HCT116 (cell line): ENCODE measurements at regions not wholly inside any gene's neighbourhood (a gene's known extent, or its start where the extent isn't known, plus 50 kb on each side); places are given as distances from the start of the nearest gene placed in this dataset.

Experiments
- ATAC-seq: fragments of 200-7000 bp; cut with Tn5 transposase; 2 replicates; pipeline ENCODE4 v1.9.1; 2020; ENCODE audit warnings: mild to moderate bottlenecking, moderate library complexity
- BruUV-seq: library from RNA; stranded (reverse); fragments of 400-500 nt; replicated peaks from 2 replicates; lab custom pipeline; 2021; lab: Mats Ljungman, UMichigan
- CTCF ChIA-PET: fragments of 300-600 bp; sonication (Branson Sonifier 250); formaldehyde crosslinking; loops from one replicate; lab custom pipeline; 2021; ENCODE audit warnings: antibody characterized with exemption; lab: Charles Lee
- POLR2A ChIA-PET: fragments of 300-600, 350-600 bp; sonication (Branson Sonifier 250); formaldehyde crosslinking; loops from one replicate; lab custom pipeline; 2021; ENCODE audit warnings: antibody characterized with exemption; lab: Charles Lee
- RAD21 ChIA-PET, 2 experiments: fragments of 300-600 bp; sonication (Branson Sonifier 250); formaldehyde crosslinking; loops; one replicate each; lab custom pipeline; 2023; ENCODE audit warnings: low total read pairs in 2 of 2; ENCODE audit not compliant: uncharacterized antibody in 2 of 2, unreplicated experiment in 2 of 2, low non-redundant PET in 1 of 2; lab: Charles Lee
- DNase-seq: peaks from one replicate; pipeline ENCODE4 v3.0.0-alpha.2; 2010; ENCODE audit warnings: low read depth, low spot score
- H2AFZ ChIP-seq: fragments of 200-600 bp; shearing (Covaris generic), sonication (generic); 2 replicates; pipeline ENCODE4 v1.6.1; 2017; ENCODE audit warnings: low read depth, mixed run types, mixed read lengths, antibody characterized with exemption, low read length; ENCODE audit not compliant: poor library complexity, severe bottlenecking
- H3K27ac ChIP-seq: 2 replicates; pipeline ENCODE4 v1.5.1; 2012; ENCODE audit warnings: low read depth, low read length
- H3K27me3 ChIP-seq: fragments of 200-600 bp; sonication (generic); 2 replicates; pipeline ENCODE4 v1.6.1; 2016; ENCODE audit warnings: mixed run types, low read length, mixed read lengths; ENCODE audit not compliant: insufficient read depth
- H3K36me3 ChIP-seq, 2 experiments: fragments of 200-500 bp in 1 of 2; fragments of 200-600 bp in 1 of 2; sonication (Bioruptor generic) in 1 of 2; sonication (generic) in 1 of 2; 2 replicates each; pipeline versions ENCODE4 v1.5.1 to v1.6.1; 2014 to 2016; ENCODE audit warnings: low read length in 2 of 2, inconsistent platforms in 1 of 2, mixed read lengths in 1 of 2, mixed run types in 1 of 2; ENCODE audit not compliant: insufficient read depth in 2 of 2, control insufficient read depth in 1 of 2
- H3K4me1 ChIP-seq, 2 experiments: fragments of 200-600 bp in 1 of 2; sonication (generic) in 1 of 2; 2 replicates each; pipeline versions ENCODE4 v1.5.1 to v1.6.1; 2012 to 2017; ENCODE audit warnings: low read length in 2 of 2, inconsistent platforms in 1 of 2, mild to moderate bottlenecking in 1 of 2, mixed read lengths in 1 of 2, mixed run types in 1 of 2, moderate library complexity in 1 of 2; ENCODE audit not compliant: insufficient read depth in 2 of 2, control insufficient read depth in 1 of 2
- H3K4me2 ChIP-seq: fragments of 200-600 bp; sonication (generic); 2 replicates; pipeline ENCODE4 v1.6.1; 2017; ENCODE audit warnings: mixed run types, low read length, mixed read lengths
- H3K4me3 ChIP-seq, 2 experiments: fragments of 200-600 bp in 1 of 2; sonication (generic) in 1 of 2; replicated peaks in 1 of 2; 2 replicates each; pipeline ENCODE4 v1.5.1; 2011 to 2016; ENCODE audit warnings: low read length in 2 of 2, control low read depth in 1 of 2, low read depth in 1 of 2, mild to moderate bottlenecking in 1 of 2, mixed read lengths in 1 of 2, mixed run types in 1 of 2
- H3K79me2 ChIP-seq: fragments of 200-600 bp; sonication (generic); 2 replicates; pipeline ENCODE4 v1.6.1; 2017; ENCODE audit warnings: mild to moderate bottlenecking, mixed run types, low read length, moderate library complexity, mixed read lengths; ENCODE audit not compliant: insufficient read depth
- H3K9ac ChIP-seq: fragments of 200-600 bp; sonication (generic); 2 replicates; pipeline ENCODE4 v1.6.1; 2016; ENCODE audit warnings: low read length, mixed read lengths
- H3K9me2 ChIP-seq: fragments of 200-600 bp; sonication (generic), shearing (Covaris generic); 2 replicates; pipeline ENCODE4 v1.6.1; 2017; ENCODE audit warnings: mixed run types, mild to moderate bottlenecking, moderate library complexity; ENCODE audit not compliant: insufficient read depth
- H3K9me3 ChIP-seq, 2 experiments: fragments of 200-500 bp in 1 of 2; fragments of 200-600 bp in 1 of 2; sonication (Bioruptor generic) in 1 of 2; sonication (generic) in 1 of 2; 2 replicates each; pipeline ENCODE4 v1.6.1; 2014 to 2017; ENCODE audit warnings: low read length in 2 of 2, mixed read lengths in 2 of 2, inconsistent platforms in 1 of 2, low read depth in 1 of 2, mild to moderate bottlenecking in 1 of 2, mixed run types in 1 of 2, moderate library complexity in 1 of 2; ENCODE audit not compliant: control insufficient read depth in 1 of 2, insufficient read depth in 1 of 2
- H4K20me1 ChIP-seq: fragments of 200-600 bp; sonication (generic), shearing (Covaris generic); 2 replicates; pipeline ENCODE4 v1.6.1; 2017; ENCODE audit warnings: mixed run types, mild to moderate bottlenecking, moderate library complexity; ENCODE audit not compliant: insufficient read depth
- ATF3 ChIP-seq: IDR thresholded peaks from 2 replicates; pipeline ENCODE4 v1.6.1; 2012
- CBX3 ChIP-seq: IDR thresholded peaks from 2 replicates; pipeline ENCODE4 v1.6.1; 2012; ENCODE audit warnings: low read depth
- CEBPB ChIP-seq: IDR thresholded peaks from 2 replicates; pipeline ENCODE4 v1.6.1; 2012; ENCODE audit warnings: low read depth
- EZH2 ChIP-seq: fragments of 200-600 bp; sonication (generic); IDR thresholded peaks from 2 replicates; pipeline ENCODE4 v1.6.1; 2017; ENCODE audit warnings: antibody characterized with exemption, mixed run types
- FOSL1 ChIP-seq: IDR thresholded peaks from 2 replicates; pipeline ENCODE4 v1.6.1; 2012; ENCODE audit warnings: low read depth
- JUND ChIP-seq: IDR thresholded peaks from 2 replicates; pipeline ENCODE4 v1.6.1; 2012
- POLR2AphosphoS5 ChIP-seq: IDR thresholded peaks from 2 replicates; pipeline ENCODE4 v1.6.1; 2011; ENCODE audit warnings: mild to moderate bottlenecking, low read depth, low read length, moderate library complexity
- SIN3A ChIP-seq: IDR thresholded peaks from 2 replicates; pipeline ENCODE4 v1.6.1; 2012; ENCODE audit warnings: low read depth
- SP1 ChIP-seq: IDR thresholded peaks from 2 replicates; pipeline ENCODE4 v1.6.1; 2012; ENCODE audit warnings: low read depth
- SRF ChIP-seq: IDR thresholded peaks from 2 replicates; pipeline ENCODE4 v1.6.1; 2012; ENCODE audit warnings: low read depth
- TCF7L2 ChIP-seq: IDR thresholded peaks from 2 replicates; pipeline ENCODE4 v1.7.0; 2011; ENCODE audit warnings: borderline replicate concordance, inconsistent platforms; ENCODE audit not compliant: insufficient read depth, insufficient read length; ENCODE audit errors: extremely low read depth
- YY1 ChIP-seq: IDR thresholded peaks from 2 replicates; pipeline ENCODE4 v1.6.1; 2011; ENCODE audit warnings: low read length, low read depth, moderate library complexity, mild to moderate bottlenecking; ENCODE audit not compliant: insufficient replicate concordance; ENCODE audit errors: extremely low read depth
- ZNF274 ChIP-seq: fragments of 200-500 bp; sonication (Bioruptor generic); IDR thresholded peaks from 2 replicates; pipeline ENCODE4 v1.6.1; 2014; ENCODE audit warnings: mild to moderate bottlenecking, low read depth, low read length, inconsistent platforms
- intact Hi-C: fragments of 100-400 bp; cut with micrococcal nuclease; formaldehyde crosslinking; loops from 2 replicates; pipeline ENCODE4 v1.10.0; 2022
- TF ChIP-seq, protein P1 (sequence below): IDR thresholded peaks from 2 replicates; pipeline ENCODE4 v1.6.1; 2011; ENCODE audit warnings: mild to moderate bottlenecking, low read length, moderate library complexity; ENCODE audit not compliant: insufficient replicate concordance; ENCODE audit errors: extremely low read depth
- TF ChIP-seq, protein P2 (sequence below), 3 experiments: fragments of 200-600 bp in 1 of 3; sonication (generic) in 1 of 3; IDR thresholded peaks in 2 of 3; conservative IDR thresholded peaks in 1 of 3; 2 replicates each; pipeline ENCODE4 v1.5.1; 2012 to 2017; ENCODE audit warnings: low read depth in 2 of 3, low read length in 2 of 3, antibody characterized with exemption in 1 of 3, borderline replicate concordance in 1 of 3, control low read depth in 1 of 3, mild to moderate bottlenecking in 1 of 3, mixed read lengths in 1 of 3, mixed run types in 1 of 3, moderate library complexity in 1 of 3; ENCODE audit not compliant: insufficient read depth in 1 of 3
- TF ChIP-seq, protein P3 (sequence below): IDR thresholded peaks from 2 replicates; pipeline ENCODE4 v1.6.1; 2012

DNA sequence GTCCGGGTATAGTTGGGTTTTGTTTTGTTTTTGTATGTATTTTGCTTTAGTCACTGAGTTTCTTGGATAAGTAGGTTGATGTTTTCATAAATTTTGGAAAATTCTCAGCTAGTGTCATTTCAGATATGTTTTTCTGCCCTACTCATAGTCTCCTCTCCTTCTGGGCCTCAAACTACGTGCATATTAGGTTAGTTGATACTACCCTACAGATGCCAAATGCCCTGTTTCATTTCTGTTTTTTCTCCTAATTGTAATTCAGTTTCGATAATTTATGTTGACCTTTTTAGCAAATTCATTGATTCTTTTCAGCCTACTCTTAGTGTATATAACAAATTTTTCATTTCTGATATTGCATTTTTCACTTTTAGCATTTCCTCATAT is 268.6 kb upstream of the RGS18 start:
- no peak overlapping the region for H3K27ac ChIP-seq
- H3K9me2 ChIP-seq = no peaks in the 10 kb centered on the region
- no peak overlapping the region for H2AFZ ChIP-seq
- no peaks in the 10 kb centered on the region for H3K36me3 ChIP-seq
- ChIA-PET CTCF (no interaction called here), POLR2A (no interaction called here), RAD21 (no interaction called here)
- TF ChIP-seq SIN3A = no peak
- TF ChIP-seq ZNF274 = no peak
- no peak for TF ChIP-seq TCF7L2
- TF ChIP-seq JUND = no peak
- TF ChIP-seq SRF = no peak
- TF ChIP-seq FOSL1 = no peak
- TF ChIP-seq EZH2 = no peak
- TF ChIP-seq YY1 = no peak
- no peaks in the 10 kb centered on the region for H3K4me1 ChIP-seq
- H4K20me1 ChIP-seq = no peaks in the 10 kb centered on the region
- DNase-seq (no peak), ATAC-seq (no peak)
- no peaks in the 10 kb centered on the region for H3K27me3 ChIP-seq
- H3K4me3 ChIP-seq = no peak overlapping the region
- H3K9ac ChIP-seq = no peak overlapping the region
- H3K79me2 ChIP-seq = no peaks in the 10 kb centered on the region
- no TSS peak for BruUV-seq
- intact Hi-C loops = no loop called here
- H3K9me3 ChIP-seq = no peaks in the 10 kb centered on the region
- H3K4me2 ChIP-seq = no peak overlapping the region

DNA sequence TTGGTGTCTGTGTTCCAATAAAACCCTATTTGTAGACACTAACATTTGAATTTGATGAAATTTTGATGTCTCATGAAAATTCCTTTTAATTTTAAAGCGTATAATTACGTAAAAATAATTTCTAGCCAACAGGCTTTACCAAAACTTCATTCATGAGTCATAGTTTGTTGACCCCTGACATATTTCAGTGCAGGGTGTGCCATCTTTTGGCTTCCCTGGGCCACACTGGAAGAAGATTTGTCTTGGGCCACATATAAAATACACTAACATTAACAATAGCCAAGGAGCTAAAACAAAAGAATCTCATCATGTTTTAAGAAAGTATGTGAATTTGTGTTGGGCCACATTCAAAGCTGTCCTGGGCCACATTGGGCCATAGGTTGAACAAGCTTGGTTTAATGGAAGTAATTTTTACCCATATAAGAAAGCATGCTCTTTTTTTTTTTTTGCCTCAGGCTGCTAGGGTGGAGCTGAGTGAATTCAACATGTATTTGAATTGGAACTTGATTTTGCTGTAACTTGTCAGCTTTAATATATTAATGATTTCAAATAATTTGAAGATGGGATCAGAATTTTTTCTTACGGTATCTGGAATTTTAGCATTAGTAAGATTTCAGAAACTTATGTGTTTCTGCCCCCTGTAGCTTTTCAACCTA is 267.7 kb upstream of the RGS18 start:
- CTCF ChIA-PET = no interaction called here
- Histone ChIP-seq H3K9ac (no peak overlapping the region), H3K9me3 (no peaks in the 10 kb centered on the region), H3K4me1 (no peaks in the 10 kb centered on the region), H3K4me3 (no peak overlapping the region), H3K4me2 (no peak overlapping the region), H4K20me1 (no peaks in the 10 kb centered on the region), H3K79me2 (no peaks in the 10 kb centered on the region), H3K27me3 (no peaks in the 10 kb centered on the region), H3K36me3 (no peaks in the 10 kb centered on the region), H2AFZ (no peak overlapping the region), H3K9me2 (no peaks in the 10 kb centered on the region), H3K27ac (no peak overlapping the region)
- no peak for DNase-seq
- POLR2A ChIA-PET = no interaction called here
- no peak for ATAC-seq
- BruUV-seq = no TSS peak
- intact Hi-C loops = no loop called here
- RAD21 ChIA-PET = no interaction called here
- TF ChIP-seq, protein P1, sequence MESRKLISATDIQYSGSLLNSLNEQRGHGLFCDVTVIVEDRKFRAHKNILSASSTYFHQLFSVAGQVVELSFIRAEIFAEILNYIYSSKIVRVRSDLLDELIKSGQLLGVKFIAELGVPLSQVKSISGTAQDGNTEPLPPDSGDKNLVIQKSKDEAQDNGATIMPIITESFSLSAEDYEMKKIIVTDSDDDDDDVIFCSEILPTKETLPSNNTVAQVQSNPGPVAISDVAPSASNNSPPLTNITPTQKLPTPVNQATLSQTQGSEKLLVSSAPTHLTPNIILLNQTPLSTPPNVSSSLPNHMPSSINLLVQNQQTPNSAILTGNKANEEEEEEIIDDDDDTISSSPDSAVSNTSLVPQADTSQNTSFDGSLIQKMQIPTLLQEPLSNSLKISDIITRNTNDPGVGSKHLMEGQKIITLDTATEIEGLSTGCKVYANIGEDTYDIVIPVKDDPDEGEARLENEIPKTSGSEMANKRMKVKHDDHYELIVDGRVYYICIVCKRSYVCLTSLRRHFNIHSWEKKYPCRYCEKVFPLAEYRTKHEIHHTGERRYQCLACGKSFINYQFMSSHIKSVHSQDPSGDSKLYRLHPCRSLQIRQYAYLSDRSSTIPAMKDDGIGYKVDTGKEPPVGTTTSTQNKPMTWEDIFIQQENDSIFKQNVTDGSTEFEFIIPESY = no peak
- TF ChIP-seq SIN3A (no peak), ATF3 (no peak), SP1 (no peak), CEBPB (no peak), POLR2AphosphoS5 (no peak), CBX3 (no peak)
- TF ChIP-seq, protein P2, sequence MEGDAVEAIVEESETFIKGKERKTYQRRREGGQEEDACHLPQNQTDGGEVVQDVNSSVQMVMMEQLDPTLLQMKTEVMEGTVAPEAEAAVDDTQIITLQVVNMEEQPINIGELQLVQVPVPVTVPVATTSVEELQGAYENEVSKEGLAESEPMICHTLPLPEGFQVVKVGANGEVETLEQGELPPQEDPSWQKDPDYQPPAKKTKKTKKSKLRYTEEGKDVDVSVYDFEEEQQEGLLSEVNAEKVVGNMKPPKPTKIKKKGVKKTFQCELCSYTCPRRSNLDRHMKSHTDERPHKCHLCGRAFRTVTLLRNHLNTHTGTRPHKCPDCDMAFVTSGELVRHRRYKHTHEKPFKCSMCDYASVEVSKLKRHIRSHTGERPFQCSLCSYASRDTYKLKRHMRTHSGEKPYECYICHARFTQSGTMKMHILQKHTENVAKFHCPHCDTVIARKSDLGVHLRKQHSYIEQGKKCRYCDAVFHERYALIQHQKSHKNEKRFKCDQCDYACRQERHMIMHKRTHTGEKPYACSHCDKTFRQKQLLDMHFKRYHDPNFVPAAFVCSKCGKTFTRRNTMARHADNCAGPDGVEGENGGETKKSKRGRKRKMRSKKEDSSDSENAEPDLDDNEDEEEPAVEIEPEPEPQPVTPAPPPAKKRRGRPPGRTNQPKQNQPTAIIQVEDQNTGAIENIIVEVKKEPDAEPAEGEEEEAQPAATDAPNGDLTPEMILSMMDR (IDR thresholded peaks at IDR 0.05 in 2 of 3, conservative IDR thresholded peaks at IDR 0.05 in 1 of 3; ENCODE audit: borderline replicate concordance in 1 of 3, insufficient read depth in 1 of 3, low read depth in 2 of 3, low read length in 2 of 3) = no peak
- TF ChIP-seq, protein P3, sequence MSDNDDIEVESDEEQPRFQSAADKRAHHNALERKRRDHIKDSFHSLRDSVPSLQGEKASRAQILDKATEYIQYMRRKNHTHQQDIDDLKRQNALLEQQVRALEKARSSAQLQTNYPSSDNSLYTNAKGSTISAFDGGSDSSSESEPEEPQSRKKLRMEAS = no peak
